Upper lobe of left lung (tissue), 6 donors: ENCODE measurements at regions not wholly inside any gene's neighbourhood (a gene's known extent, or its start where the extent isn't known, plus 50 kb on each side); places are given as distances from the start of the nearest gene placed in this dataset.

Experiments used
- ATAC-seq, 2 donors: fragments of 200-7000 bp; cut with Tn5 transposase; one replicate each; pipeline ENCODE4 v1.9.1; 2022; ENCODE audit warnings: mild to moderate bottlenecking in 2 of 2, moderate library complexity in 2 of 2; ENCODE audit not compliant: low FRiP score in 2 of 2
- DNase-seq, 2 donors: peaks; one replicate each; pipeline ENCODE4 v3.0.0-alpha.2; 2019 to 2020
- H3K27ac ChIP-seq, 4 donors: fragments of 200-600 bp; sonication (generic); one replicate each; pipeline ENCODE4 v1.5.1; 2016 to 2019
- H3K27me3 ChIP-seq, 4 donors: fragments of 200-600 bp; sonication (generic); one replicate each; pipeline ENCODE4 v1.5.1; 2017 to 2019
- H3K36me3 ChIP-seq, 4 donors: fragments of 200-600 bp; sonication (generic); one replicate each; pipeline ENCODE4 v1.5.1; 2016 to 2019
- H3K4me1 ChIP-seq, 4 donors: fragments of 200-600 bp; sonication (generic); one replicate each; pipeline ENCODE4 v1.5.1; 2018 to 2019
- H3K4me3 ChIP-seq, 4 donors: fragments of 200-600 bp; sonication (generic); one replicate each; pipeline ENCODE4 v1.5.1; 2017 to 2019; ENCODE audit warnings: mild to moderate bottlenecking in 2 of 4, moderate library complexity in 1 of 4
- H3K9me3 ChIP-seq, 4 donors: fragments of 200-600 bp; sonication (generic); one replicate each; pipeline ENCODE4 v1.5.1; 2018 to 2019
- EP300 ChIP-seq, 4 donors: sonication (generic); formaldehyde crosslinking; IDR thresholded peaks; one replicate each; pipeline ENCODE4 v1.5.1; 2017; ENCODE audit warnings: antibody characterized with exemption in 4 of 4, control low read depth in 2 of 4
- POLR2A ChIP-seq, 4 donors: fragments of 450-650 bp; IDR thresholded peaks; one replicate each; pipeline ENCODE4 v1.5.1; 2016 to 2017; ENCODE audit warnings: antibody characterized with exemption in 4 of 4, mild to moderate bottlenecking in 2 of 4
- POLR2AphosphoS5 ChIP-seq, 2 donors: sonication (generic); formaldehyde crosslinking; IDR thresholded peaks; one replicate each; pipeline ENCODE4 v1.5.1; 2017; ENCODE audit warnings: antibody characterized with exemption in 2 of 2
- WGBS, 2 donors: methylation state at CpG; one replicate each; pipeline ENCODE4 v1.1.5; 2017 to 2018; 5-methylcytosine and 5-hydroxymethylcytosine counted together
- TF ChIP-seq, protein P1 (sequence below), 6 experiments: fragments of 450-650 bp in 4 of 6; fragments of 200-600 bp in 2 of 6; sonication (generic) in 2 of 6; IDR thresholded peaks; one replicate each; pipeline ENCODE4 v1.5.1; 2016 to 2019; ENCODE audit warnings: antibody characterized with exemption in 6 of 6
- donor health status: DM: no; HTN: no; CAD: no; lungs with moderate emphysema.
- donor health status: DM: no; HTN: yes; CAD: no; lungs with severe emphysema.

DNA sequence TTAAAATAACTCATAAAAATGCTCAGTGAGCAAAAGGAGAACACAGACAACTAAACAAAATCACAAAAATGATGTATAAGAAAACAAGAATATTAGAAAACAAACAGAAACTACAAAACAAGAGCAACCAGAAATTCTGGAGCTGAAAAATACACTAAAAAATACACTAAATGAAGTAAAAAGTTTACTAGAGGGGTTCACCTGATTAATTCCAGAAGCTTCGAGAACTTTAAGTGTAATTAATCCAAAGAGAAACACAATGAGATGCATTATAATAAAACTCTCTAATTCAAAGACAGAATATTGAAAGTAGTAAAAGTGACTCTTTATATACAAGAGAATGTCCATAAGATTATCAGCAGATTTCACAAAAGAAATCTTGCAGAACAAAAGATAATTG lies 558.4 kb downstream of the CCER1 start:
- no peaks in the 10 kb centered on the region for H3K27me3 ChIP-seq

DNA sequence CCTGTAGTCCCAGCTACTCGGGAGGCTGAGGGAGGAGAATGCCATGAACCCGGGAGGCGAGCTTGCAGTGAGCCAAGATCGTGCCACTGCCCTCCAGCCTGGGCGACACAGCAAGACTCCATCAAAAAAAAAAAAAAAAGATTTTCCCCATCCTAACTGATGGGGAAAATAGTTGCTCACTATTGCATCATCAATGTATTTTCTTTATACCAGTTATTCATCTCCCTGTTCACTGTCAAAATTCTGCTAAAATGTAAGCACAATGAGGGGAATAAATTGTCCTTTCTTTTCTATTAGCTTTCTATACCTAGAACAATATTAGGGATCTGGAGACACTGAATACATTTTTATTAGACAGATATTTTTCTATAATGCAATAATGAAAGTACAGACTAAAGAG lies 561.3 kb downstream of the CCER1 start:
- WGBS, 2 donors = 84 to 88% methylated on average over 5 of the region's 5 CpGs
- Histone ChIP-seq H3K27me3 (no peaks in the 10 kb centered on the region), H3K36me3 (no peaks in the 10 kb centered on the region), H3K9me3 (peaks cover 0 to 12% (median 6%) of the 10 kb centered on the region in 4 donors), H3K27ac (no peak overlapping the region), H3K4me3 (no peak overlapping the region), H3K4me1 (no peaks in the 10 kb centered on the region)
- TF ChIP-seq POLR2AphosphoS5 (IDR thresholded peaks at IDR 0.05) (no peak), EP300 (IDR thresholded peaks at IDR 0.05) (no peak), POLR2A (IDR thresholded peaks at IDR 0.05) (no peak)
- TF ChIP-seq, protein P1, sequence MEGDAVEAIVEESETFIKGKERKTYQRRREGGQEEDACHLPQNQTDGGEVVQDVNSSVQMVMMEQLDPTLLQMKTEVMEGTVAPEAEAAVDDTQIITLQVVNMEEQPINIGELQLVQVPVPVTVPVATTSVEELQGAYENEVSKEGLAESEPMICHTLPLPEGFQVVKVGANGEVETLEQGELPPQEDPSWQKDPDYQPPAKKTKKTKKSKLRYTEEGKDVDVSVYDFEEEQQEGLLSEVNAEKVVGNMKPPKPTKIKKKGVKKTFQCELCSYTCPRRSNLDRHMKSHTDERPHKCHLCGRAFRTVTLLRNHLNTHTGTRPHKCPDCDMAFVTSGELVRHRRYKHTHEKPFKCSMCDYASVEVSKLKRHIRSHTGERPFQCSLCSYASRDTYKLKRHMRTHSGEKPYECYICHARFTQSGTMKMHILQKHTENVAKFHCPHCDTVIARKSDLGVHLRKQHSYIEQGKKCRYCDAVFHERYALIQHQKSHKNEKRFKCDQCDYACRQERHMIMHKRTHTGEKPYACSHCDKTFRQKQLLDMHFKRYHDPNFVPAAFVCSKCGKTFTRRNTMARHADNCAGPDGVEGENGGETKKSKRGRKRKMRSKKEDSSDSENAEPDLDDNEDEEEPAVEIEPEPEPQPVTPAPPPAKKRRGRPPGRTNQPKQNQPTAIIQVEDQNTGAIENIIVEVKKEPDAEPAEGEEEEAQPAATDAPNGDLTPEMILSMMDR (IDR thresholded peaks at IDR 0.05) = no peak
- ATAC-seq (no peak), DNase-seq (peak in 1 of 2 donors; percentile 30)

More for the DNA sequence above, 558.4 kb downstream of the CCER1 start:
- Histone ChIP-seq H3K9me3 (peaks cover 0 to 12% (median 6%) of the 10 kb centered on the region in 4 donors), H3K36me3 (no peaks in the 10 kb centered on the region), H3K27ac (no peak overlapping the region), H3K4me3 (no peak overlapping the region), H3K4me1 (no peaks in the 10 kb centered on the region)
- TF ChIP-seq POLR2A (IDR thresholded peaks at IDR 0.05) (no peak), POLR2AphosphoS5 (IDR thresholded peaks at IDR 0.05) (no peak), EP300 (IDR thresholded peaks at IDR 0.05) (no peak)
- TF ChIP-seq, protein P1 (IDR thresholded peaks at IDR 0.05) = no peak
- no peak for DNase-seq
- WGBS, 2 donors = 94 to 100% methylated on average over 1 of the region's 1 CpG
- ATAC-seq = no peak

DNA sequence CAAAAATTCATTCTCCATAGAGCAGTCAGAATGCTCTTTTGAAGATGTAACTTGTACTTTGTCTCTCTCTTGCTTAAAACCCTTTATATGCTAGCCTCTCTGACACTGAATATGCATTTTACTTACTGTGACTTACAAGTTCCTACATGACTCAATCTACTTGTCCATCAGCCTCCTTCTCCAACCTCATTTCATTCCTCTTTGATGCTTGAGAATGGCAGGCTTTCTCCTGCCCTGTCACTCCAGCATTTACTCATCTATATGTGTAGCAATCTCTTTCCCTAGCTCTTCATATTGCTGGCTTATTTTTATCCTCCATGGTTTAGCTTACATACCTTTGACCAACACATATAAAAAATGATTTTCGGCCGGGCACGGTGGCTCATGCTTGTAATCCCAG lies 561.9 kb downstream of the CCER1 start:
- Histone ChIP-seq H3K36me3 (no peaks in the 10 kb centered on the region), H3K9me3 (peaks cover 2 to 12% (median 6%) of the 10 kb centered on the region in 4 donors), H3K4me1 (no peaks in the 10 kb centered on the region), H3K4me3 (no peak overlapping the region), H3K27me3 (no peaks in the 10 kb centered on the region), H3K27ac (no peak overlapping the region)
- 62 to 90% methylated on average over 3 of the region's 3 CpGs for WGBS, 2 donors
- DNase-seq (no peak), ATAC-seq (no peak)
- TF ChIP-seq POLR2A (IDR thresholded peaks at IDR 0.05) (no peak), POLR2AphosphoS5 (IDR thresholded peaks at IDR 0.05) (no peak), EP300 (IDR thresholded peaks at IDR 0.05) (no peak)
- TF ChIP-seq, protein P1 (IDR thresholded peaks at IDR 0.05) = no peak

DNA sequence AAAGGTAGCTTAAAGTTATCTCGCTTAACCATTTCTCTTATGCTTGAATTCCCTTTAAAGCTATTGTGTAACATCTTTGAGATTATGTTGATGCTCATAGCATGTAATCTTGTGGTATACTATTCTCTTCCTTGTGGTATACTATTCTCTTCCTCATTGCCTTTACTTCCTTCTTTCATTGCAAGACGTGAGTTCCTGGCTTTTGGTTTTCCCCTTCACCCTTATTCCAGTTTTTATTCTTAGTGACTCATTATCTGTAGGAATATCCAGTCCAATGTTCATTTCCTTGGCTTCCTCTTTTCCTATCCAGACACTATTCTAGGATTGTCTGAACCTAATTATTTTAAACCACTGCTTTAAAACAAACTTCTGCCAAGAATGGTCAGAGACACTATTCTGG lies 564.0 kb downstream of the CCER1 start:
- 36 to 52% methylated on average over 2 of the region's 2 CpGs for WGBS, 2 donors
- H3K9me3 ChIP-seq = peaks cover 0 to 6% (median 2%) of the 10 kb centered on the region in 4 donors
- TF ChIP-seq, protein P1 (IDR thresholded peaks at IDR 0.05) = no peak
- TF ChIP-seq EP300 (IDR thresholded peaks at IDR 0.05) = no peak
- ATAC-seq (no peak), DNase-seq (no peak)
- no peak overlapping the region for H3K4me3 ChIP-seq
- H3K4me1 ChIP-seq = no peaks in the 10 kb centered on the region
- no peaks in the 10 kb centered on the region for H3K27me3 ChIP-seq
- H3K36me3 ChIP-seq = no peaks in the 10 kb centered on the region
- H3K27ac ChIP-seq = no peak overlapping the region

DNA sequence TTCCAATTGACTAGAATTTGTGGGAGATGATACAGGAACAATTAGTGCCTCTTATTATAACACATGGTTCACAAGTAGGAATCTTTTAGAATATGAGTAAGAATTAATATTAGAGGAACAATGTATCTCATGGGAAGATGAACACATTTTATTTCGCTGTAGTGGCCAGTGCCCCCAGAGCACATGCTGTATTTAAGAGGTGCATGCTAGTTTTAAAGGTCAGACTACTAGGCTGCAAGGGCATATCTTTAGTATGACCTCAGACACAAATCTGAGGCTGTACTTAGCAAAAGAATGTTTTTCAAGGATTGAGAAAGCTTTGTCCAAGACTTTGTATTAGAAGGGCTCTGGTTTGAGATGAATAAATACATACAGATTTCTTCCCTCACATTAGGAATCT lies 586.9 kb downstream of the CCER1 start:
- Histone ChIP-seq H3K36me3 (no peaks in the 10 kb centered on the region), H3K27me3 (no peaks in the 10 kb centered on the region), H3K27ac (no peak overlapping the region), H3K9me3 (no peaks in the 10 kb centered on the region), H3K4me1 (no peaks in the 10 kb centered on the region), H3K4me3 (no peak overlapping the region)
- 83 to 100% methylated on average over 1 of the region's 1 CpG for WGBS, 2 donors
- TF ChIP-seq POLR2AphosphoS5 (IDR thresholded peaks at IDR 0.05) = no peak
- no peak for TF ChIP-seq EP300 (IDR thresholded peaks at IDR 0.05)
- TF ChIP-seq POLR2A (IDR thresholded peaks at IDR 0.05) = no peak
- TF ChIP-seq, protein P1 (IDR thresholded peaks at IDR 0.05) = no peak
- ATAC-seq = no peak
- DNase-seq = no peak
